ENCODE measurements at regions not wholly inside any gene's neighbourhood (a gene's known extent, or its start where the extent isn't known, plus 50 kb on each side); places are given as distances from the start of the nearest gene placed in this dataset.

GRCh38 chr9:75823151-75823550 is 67.3 kb upstream of the PCSK5 start:
- TF ChIP-seq CTCF (conservative IDR thresholded peaks at IDR 0.05) = no peak
- TF ChIP-seq ZFX (IDR thresholded peaks at IDR 0.05) = no peak
- H3K27ac ChIP-seq = no peak overlapping the region

GRCh38 chr9:75824816-75825568 is 65.5 kb upstream of the PCSK5 start:
- TF ChIP-seq CTCF (conservative IDR thresholded peaks at IDR 0.05) = no peak
- no peak for TF ChIP-seq ZFX (IDR thresholded peaks at IDR 0.05)
- no peak overlapping the region for H3K27ac ChIP-seq

- TF ChIP-seq CTCF (conservative IDR thresholded peaks at IDR 0.05) = no peak
- TF ChIP-seq ZFX (IDR thresholded peaks at IDR 0.05) = no peak
- no peak overlapping the region for H3K27ac ChIP-seq
Measured at GRCh38 chr9:75826314-75826713, 64.2 kb upstream of the PCSK5 start.

- TF ChIP-seq CTCF (conservative IDR thresholded peaks at IDR 0.05) (no peak), ZFX (IDR thresholded peaks at IDR 0.05) (no peak)
- no peak overlapping the region for H3K27ac ChIP-seq
Measured at GRCh38 chr9:75830303-75830702, 60.2 kb upstream of the PCSK5 start.

- TF ChIP-seq CTCF (conservative IDR thresholded peaks at IDR 0.05) = no peak
- no peak for TF ChIP-seq ZFX (IDR thresholded peaks at IDR 0.05)
- no peak overlapping the region for H3K27ac ChIP-seq
Measured at GRCh38 chr9:75833778-75834177, 56.7 kb upstream of the PCSK5 start.

- no peak overlapping the region for H3K27ac ChIP-seq
- TF ChIP-seq ZFX (IDR thresholded peaks at IDR 0.05) = no peak
- no peak for TF ChIP-seq CTCF (conservative IDR thresholded peaks at IDR 0.05)
Measured at GRCh38 chr9:75834878-75835277, 55.6 kb upstream of the PCSK5 start.
